ENCODE measurements at regions not wholly inside any gene's neighbourhood (a gene's known extent, or its start where the extent isn't known, plus 50 kb on each side); places are given as distances from the start of the nearest gene placed in this dataset.

DNA sequence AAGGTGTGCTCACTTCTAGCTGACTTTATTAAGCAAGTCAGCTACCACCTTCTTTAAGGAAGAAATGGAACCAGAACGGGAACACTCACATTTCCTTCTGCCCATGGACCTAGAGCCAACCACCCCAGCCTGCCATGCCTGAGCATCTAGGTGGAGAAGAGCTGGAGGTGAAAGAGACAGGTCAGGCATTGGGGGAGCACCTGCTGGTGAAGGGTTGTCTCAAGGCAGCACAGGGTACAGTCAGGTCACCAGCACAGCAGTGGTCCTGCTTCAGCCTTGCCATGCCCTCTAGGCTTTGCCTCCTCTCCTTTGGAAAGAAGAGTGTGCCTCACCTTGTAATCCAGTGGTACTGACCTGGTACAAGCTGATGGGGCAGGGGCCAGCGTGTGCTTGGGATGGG is 107.9 kb downstream of the KCNF1 start:
- CTCF ChIA-PET = no interaction called here
- Mint-ChIP-seq H3K4me1 (ENCODE audit: low read depth, unreplicated experiment) (peaks cover 9% of the 10 kb centered on the region), H3K36me3 (ENCODE audit: insufficient read depth, unreplicated experiment) (peaks cover 9% of the 10 kb centered on the region), H3K27ac (ENCODE audit: unreplicated experiment) (no peak overlapping the region), H3K4me3 (ENCODE audit: low read depth, unreplicated experiment) (no peak overlapping the region), H3K27me3 (ENCODE audit: unreplicated experiment) (peaks cover 82% of the 10 kb centered on the region), H3K9me3 (ENCODE audit: low read depth, unreplicated experiment) (no peaks in the 10 kb centered on the region)
- BruUV-seq (replicated peaks) = no TSS peak
- no peak for DNase-seq
- TF ChIP-seq, protein P1, sequence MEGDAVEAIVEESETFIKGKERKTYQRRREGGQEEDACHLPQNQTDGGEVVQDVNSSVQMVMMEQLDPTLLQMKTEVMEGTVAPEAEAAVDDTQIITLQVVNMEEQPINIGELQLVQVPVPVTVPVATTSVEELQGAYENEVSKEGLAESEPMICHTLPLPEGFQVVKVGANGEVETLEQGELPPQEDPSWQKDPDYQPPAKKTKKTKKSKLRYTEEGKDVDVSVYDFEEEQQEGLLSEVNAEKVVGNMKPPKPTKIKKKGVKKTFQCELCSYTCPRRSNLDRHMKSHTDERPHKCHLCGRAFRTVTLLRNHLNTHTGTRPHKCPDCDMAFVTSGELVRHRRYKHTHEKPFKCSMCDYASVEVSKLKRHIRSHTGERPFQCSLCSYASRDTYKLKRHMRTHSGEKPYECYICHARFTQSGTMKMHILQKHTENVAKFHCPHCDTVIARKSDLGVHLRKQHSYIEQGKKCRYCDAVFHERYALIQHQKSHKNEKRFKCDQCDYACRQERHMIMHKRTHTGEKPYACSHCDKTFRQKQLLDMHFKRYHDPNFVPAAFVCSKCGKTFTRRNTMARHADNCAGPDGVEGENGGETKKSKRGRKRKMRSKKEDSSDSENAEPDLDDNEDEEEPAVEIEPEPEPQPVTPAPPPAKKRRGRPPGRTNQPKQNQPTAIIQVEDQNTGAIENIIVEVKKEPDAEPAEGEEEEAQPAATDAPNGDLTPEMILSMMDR (IDR thresholded peaks at IDR 0.05; ENCODE audit: unreplicated experiment) = no peak
- intact Hi-C loops (cut with micrococcal nuclease; ENCODE audit: unreplicated experiment) = no loop called here

DNA sequence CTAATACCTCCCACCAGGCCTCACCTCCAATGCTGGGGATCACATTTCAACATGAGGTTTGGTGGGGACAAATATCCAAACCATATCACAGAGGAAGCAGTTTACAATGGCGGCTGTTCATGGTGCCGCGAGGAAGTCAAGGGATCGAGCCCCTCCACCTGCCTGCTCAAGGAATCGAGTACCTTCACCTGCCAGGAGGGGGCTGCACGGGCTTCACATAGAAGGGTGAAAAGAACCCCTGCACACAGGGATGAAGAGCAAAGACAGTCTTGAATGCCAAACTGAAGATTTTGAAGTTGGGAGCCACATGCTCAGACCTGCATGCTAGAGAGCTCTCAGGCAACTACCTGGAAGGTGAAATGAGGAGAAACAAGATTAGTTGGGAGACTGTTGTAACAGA is 110.3 kb downstream of the KCNF1 start:
- peaks cover 9% of the 10 kb centered on the region for H3K36me3 Mint-ChIP-seq (ENCODE audit: insufficient read depth, unreplicated experiment)
- no peaks in the 10 kb centered on the region for H3K9me3 Mint-ChIP-seq (ENCODE audit: low read depth, unreplicated experiment)
- intact Hi-C loops (cut with micrococcal nuclease; ENCODE audit: unreplicated experiment) = no loop called here
- CTCF ChIA-PET = no interaction called here
- no peak overlapping the region for H3K27ac Mint-ChIP-seq (ENCODE audit: unreplicated experiment)
- TF ChIP-seq, protein P1 (IDR thresholded peaks at IDR 0.05; ENCODE audit: unreplicated experiment) = no peak
- no peak overlapping the region for H3K4me3 Mint-ChIP-seq (ENCODE audit: low read depth, unreplicated experiment)
- no TSS peak for BruUV-seq (replicated peaks)
- DNase-seq = no peak
- peaks cover 9% of the 10 kb centered on the region for H3K4me1 Mint-ChIP-seq (ENCODE audit: low read depth, unreplicated experiment)
- peaks cover 58% of the 10 kb centered on the region for H3K27me3 Mint-ChIP-seq (ENCODE audit: unreplicated experiment)

DNA sequence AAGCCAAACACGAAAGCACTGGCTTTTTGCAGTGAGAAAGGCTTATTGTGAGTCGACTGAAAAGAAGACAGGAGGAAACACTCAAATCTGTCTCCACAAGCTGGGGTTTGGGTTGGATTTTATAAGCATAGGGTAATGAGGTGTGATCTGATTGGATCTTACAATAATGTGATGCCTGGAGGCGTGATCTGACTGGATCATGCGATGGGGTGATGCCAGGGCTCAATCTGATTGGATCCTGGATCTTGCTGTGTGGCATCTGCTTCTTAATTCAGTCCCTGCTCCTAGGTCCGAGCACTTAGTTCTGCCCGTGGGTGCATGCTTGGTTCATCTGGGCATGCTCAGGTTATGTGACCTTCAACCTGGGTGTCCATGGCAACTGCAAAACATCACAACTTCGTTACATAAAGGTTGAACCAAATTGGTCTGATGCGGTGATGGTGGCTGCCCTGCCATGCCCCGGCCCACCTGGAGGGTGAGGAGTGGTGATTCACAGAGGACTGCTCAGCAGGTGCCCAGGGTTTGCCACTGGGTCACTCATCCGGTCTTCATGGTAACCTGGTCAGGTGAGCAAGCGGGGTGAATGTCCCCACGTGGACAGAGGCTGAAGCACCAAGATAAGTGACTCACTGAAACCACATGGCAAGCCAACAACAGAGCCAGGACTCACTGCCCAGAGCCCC is 111.0 kb downstream of the KCNF1 start:
- Mint-ChIP-seq H3K36me3 (ENCODE audit: insufficient read depth, unreplicated experiment) (peaks cover 9% of the 10 kb centered on the region), H3K27ac (ENCODE audit: unreplicated experiment) (no peak overlapping the region), H3K4me1 (ENCODE audit: low read depth, unreplicated experiment) (peaks cover 9% of the 10 kb centered on the region), H3K9me3 (ENCODE audit: low read depth, unreplicated experiment) (no peaks in the 10 kb centered on the region), H3K27me3 (ENCODE audit: unreplicated experiment) (peaks cover 51% of the 10 kb centered on the region), H3K4me3 (ENCODE audit: low read depth, unreplicated experiment) (no peak overlapping the region)
- peak; percentile 36 for DNase-seq
- intact Hi-C loops (cut with micrococcal nuclease; ENCODE audit: unreplicated experiment) = no loop called here
- no TSS peak for BruUV-seq (replicated peaks)
- TF ChIP-seq, protein P1 (IDR thresholded peaks at IDR 0.05; ENCODE audit: unreplicated experiment) = no peak
- CTCF ChIA-PET = interaction anchor here (0.7 kb wide), 1 partner anchor 64 kb away, joined by 3 read pairs; no protein-coding TSS in a partner anchor

- peaks cover 9% of the 10 kb centered on the region for H3K4me1 Mint-ChIP-seq (ENCODE audit: low read depth, unreplicated experiment)
- H3K4me3 Mint-ChIP-seq (ENCODE audit: low read depth, unreplicated experiment) = no peak overlapping the region
- peaks cover 42% of the 10 kb centered on the region for H3K27me3 Mint-ChIP-seq (ENCODE audit: unreplicated experiment)
- no peak overlapping the region for H3K27ac Mint-ChIP-seq (ENCODE audit: unreplicated experiment)
- CTCF ChIA-PET = interaction anchor here (0.7 kb wide), 1 partner anchor 65 kb away, joined by 3 read pairs; no protein-coding TSS in a partner anchor
- H3K9me3 Mint-ChIP-seq (ENCODE audit: low read depth, unreplicated experiment) = no peaks in the 10 kb centered on the region
- BruUV-seq (replicated peaks) = no TSS peak
- DNase-seq = no peak
- peaks cover 5% of the 10 kb centered on the region for H3K36me3 Mint-ChIP-seq (ENCODE audit: insufficient read depth, unreplicated experiment)
- intact Hi-C loops (cut with micrococcal nuclease; ENCODE audit: unreplicated experiment) = no loop called here
- TF ChIP-seq, protein P1 (IDR thresholded peaks at IDR 0.05; ENCODE audit: unreplicated experiment) = no peak
These were observed 111.9 kb downstream of the KCNF1 start for GRCh38 chr2:11023326-11024258.

Data from Calu3 (cell line).